ENCODE measurements at regions not wholly inside any gene's neighbourhood (a gene's known extent, or its start where the extent isn't known, plus 50 kb on each side); places are given as distances from the start of the nearest gene placed in this dataset.

DNA sequence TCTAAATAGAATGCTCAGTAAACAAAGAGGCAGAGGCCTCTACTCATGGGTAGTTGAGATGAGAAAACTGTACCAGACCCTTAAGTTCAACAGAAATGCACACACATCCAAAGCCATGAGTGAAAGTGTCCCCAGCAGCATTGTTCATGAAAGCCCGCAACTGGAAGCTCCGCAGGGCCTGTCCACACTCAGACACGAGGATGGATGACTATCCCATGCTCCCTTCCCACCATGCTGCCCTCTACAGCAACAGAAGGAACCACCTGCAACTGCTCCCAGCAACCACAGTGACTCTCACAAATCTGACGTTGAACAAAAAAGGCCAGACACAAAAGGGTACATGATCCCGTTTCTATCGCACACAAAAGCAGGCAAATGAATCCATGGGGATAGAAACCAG is 76.9 kb upstream of the ANO1 start:
- DNase-seq, result no peak

DNA sequence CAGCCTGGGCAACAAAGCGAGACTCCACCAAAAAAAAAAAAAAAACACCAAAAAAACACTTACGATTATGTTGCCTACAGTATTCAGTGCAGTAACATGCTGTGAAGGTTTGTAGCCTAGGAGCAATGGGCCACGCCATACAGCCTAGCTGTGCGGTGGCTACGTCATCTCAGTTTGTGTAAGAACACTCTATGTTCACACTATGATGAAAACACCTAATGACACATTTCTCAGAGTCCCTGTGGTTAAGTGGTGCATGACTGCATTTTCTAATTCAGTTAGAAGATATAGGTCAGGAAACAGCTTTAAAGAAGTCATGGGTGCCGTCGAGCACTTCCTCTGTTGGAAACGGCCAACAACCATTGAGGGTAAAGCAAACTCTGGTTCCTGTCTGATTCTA is 75.7 kb upstream of the ANO1 start:
- DNase-seq, result no peak

DNA sequence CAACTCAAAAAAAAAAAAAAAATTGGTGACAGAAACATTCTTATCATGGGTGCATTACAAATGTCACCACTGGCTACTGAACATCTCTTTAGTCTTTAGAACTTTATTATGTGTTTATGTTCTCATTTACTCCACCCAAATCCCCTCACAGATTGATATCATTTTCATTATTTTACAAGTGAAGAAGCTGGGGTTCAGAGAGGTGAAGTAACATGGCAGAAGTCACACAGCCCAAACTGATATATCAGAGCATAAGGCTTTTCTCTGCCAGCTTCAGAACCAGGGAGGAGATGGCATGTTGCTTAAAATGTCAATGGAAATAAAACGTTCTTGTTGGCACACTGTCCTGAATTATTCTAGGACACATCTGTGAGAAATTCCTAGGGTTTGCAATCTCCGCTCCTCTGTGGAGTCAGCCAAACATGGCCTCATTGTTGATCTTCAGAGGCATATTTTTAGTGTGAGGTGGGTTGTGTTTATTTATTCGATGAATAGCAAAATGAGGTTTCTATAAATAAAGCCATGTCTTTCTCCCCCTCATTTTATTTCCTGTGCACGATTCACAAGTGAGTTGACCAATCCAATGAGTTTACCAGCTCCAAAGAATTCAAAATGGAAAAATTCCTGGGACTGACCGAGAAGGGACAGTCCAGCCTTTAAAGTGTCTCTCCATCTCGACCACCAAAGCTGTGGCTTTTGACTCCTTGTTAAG is 72.9 kb upstream of the ANO1 start:
- DNase-seq, result no peak

GRCh38 chr11:70007796-70008195 is 70.3 kb upstream of the ANO1 start:
- DNase-seq, result no peak

DNA sequence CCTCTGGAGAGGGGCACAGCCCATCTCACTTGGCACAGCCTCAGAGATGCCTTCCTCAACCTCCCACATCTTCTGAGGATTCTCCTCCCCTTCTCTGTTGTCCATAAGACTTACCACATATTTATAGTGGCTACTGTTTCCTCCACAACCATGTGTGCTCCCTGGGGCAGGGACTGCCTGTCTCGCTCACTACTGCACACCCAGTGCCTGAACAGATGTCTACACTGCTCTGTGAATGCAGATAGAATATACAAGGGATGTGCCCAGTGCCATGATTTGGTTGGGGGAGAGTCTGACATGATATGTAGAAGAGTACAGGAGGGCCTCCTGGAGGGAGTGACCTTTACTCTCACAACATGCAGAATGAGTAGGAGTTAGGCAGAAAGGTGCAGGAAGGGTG is 67.3 kb upstream of the ANO1 start:
- DNase-seq, result no peak

- no peak for DNase-seq
These were observed 65.9 kb upstream of the ANO1 start for GRCh38 chr11:70012134-70012733.

GRCh38 chr11:70014291-70014690 is 63.8 kb upstream of the ANO1 start:
- DNase-seq, result no peak

- no peak for DNase-seq
These were observed 61.3 kb upstream of the ANO1 start for GRCh38 chr11:70016666-70017367.

DNA sequence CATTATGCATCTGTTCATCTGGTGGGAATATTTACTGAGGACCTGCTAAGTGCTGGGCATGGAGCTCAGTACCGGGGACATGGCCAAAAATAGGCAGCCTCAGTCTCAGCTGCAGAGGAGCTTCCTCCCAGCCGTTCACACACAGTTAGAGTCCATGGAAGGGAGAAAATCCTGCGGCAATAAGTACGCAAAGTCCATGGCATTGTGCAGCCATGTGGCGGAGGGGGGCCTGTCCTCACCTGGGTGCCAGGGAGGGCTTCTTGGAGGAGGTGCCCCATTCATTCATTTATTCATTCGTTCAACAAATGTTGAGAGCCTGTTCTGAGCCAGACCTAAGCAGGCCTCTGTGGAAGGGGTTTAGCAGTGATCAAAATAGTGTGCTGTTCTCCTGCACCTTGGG is 59.3 kb upstream of the ANO1 start:
- DNase-seq, result no peak

DNA sequence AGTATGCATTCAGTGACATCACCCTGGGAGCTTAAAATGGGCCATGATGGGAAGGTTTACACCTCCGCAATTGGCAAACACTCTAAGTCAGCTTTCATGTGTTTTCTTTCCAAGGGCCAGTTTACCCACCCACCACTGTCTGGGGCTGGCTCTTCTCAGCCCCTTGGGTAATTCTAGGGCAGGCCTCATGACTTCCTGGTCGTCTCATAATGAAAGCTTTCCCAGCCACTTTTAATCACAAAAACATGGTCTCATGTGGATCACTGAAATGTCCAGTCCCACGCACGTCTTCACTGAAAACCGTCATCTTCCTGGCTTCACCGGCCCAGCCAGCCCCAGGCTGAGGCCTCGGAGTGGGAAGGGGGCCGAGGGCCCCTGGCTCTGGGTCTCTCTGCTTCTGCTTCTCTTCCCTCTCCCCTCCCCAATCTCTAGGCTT is 58.5 kb upstream of the ANO1 start:
- no peak for DNase-seq

- no peak for DNase-seq
These were observed 57.5 kb upstream of the ANO1 start for GRCh38 chr11:70020336-70021214.

DNA sequence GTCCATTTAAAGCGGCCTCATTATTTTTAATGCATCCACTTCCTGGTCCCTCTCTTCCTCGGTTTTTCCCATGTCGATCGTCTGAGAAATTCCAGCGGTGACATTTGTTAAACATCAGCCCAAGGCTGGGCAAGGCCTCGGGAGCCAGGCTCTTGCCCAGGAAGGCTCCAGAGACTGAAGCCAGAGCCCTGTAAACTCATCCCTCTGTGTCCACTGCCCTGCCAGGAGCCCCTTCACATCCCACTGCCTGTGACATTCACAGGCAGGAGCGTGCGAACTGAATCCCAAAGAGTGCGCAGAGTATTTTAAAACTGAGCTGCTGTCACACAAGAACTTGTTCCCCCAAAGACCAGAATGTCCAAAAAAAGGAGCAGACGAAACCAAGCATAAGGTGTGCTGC is 56.5 kb upstream of the ANO1 start:
- no peak for DNase-seq

DNA sequence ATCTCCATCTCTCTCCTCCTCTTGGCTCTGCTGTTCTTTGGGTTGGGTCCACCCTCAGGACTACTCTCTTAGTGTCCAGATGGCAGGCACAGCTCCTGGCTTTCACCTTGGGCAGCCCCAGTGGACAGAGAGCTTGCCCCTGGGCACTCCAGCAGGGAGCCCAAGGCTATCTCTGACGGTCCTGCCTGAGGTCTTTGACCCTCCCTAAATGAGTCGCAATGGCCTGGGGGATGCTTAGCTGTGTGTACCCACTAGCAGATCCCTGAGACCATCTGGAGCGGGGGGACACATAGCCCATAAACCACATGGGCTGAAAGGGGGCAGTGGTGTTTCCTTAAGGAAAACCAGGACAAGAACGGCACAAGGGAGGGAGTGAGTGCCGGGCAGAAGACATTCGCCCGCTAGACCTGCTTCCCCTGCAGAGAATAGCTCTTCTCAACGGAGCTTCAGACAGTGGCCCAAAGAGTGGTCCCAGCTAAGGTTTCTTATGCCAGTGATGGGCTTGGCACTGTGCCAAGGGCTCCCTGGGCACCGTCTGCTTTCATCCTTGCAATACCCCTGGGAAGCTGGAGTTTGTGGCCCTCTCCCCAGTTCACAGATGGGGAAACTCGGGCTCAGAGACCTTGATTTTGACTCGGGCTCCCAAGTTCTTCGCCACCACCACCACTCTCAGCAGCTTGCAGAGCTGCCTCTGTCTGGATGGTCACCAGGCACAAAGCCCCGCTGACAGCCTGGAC is 53.9 kb upstream of the ANO1 start:
- DNase-seq, result no peak

GRCh38 chr11:70024773-70025045 is 53.4 kb upstream of the ANO1 start:
- no peak for DNase-seq

GRCh38 chr11:70025308-70025707 is 52.8 kb upstream of the ANO1 start:
- no peak for DNase-seq

DNA sequence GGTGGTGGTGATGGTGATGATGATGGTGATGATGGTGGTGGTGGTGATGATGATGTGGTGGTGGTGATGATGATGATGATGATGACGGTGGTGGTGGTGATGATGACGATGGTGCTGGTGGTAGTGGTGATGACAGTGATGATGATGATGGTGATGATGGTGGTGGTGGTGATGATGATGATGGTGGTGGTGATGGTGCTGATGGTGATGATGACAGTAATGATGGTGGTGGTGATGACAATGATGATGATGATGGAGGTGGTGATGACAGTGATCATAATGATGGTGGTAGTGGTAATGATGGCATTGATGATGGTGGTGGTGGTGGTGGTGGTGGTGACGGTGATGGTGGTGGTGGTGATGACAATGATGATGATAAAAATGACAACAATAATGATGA is 52.1 kb upstream of the ANO1 start:
- DNase-seq, result no peak

DNA sequence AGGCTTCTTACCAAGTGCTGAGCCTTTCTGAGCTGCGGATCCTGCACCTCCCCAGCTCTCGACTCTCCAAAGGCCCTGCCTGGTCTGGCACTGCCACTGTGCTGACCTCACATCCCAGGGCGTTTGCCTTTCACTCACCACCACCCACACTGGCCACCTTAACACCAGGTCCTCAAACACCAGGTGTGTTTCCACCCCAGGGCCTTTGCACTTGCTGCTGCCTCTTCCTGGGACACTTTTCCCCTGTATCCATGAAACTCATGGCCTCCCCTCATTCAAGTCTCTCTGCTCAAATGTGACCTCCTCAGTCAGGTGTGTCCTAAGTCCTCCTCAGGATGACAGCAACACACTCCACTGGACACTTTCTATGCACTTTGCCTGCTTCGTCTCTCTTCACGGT is 51.4 kb upstream of the ANO1 start:
- DNase-seq, result no peak

GRCh38 chr11:70027451-70027850 is 50.7 kb upstream of the ANO1 start:
- DNase-seq, result no peak

DNA sequence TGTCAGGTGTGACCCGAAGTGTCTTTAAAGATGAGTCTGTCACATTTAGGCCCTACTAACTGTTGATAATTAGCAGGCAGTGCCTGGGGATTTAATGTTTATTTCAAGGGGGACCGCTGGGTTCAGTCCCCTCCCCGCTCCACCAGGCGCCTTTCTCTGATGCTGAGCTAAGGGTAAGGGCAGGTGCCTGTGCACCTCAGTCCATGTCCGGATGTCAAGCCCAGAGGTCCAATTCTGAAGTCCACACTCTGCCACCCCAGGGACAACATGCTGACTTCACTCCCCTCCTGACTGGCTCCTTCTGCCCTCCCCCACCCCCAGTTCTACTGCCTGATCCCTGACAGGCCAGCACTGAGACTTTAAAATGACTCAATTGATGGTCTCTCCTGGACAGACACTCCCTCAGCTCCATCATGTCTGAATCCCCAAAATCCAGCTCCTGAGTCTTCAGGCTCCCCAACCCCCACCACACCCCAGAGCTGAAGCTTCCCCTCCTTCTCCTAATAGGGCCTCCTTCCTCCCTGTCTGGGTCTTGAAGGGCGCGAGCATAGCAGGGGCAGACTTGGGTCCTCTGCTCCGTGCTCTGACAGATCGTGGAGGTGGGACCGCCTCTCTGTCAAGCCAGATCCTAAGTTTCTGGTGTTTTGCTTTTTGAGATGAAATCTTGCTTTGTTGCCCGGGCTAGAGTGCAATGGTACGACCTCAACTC is 49.8 kb upstream of the ANO1 start:
- no peak for DNase-seq

All from activated CD4-positive, alpha-beta T cell treated with anti-CD3 and anti-CD28 coated beads for 4 hours (primary cell).